ENCODE measurements at regions not wholly inside any gene's neighbourhood (a gene's known extent, or its start where the extent isn't known, plus 50 kb on each side); places are given as distances from the start of the nearest gene placed in this dataset.

DNA sequence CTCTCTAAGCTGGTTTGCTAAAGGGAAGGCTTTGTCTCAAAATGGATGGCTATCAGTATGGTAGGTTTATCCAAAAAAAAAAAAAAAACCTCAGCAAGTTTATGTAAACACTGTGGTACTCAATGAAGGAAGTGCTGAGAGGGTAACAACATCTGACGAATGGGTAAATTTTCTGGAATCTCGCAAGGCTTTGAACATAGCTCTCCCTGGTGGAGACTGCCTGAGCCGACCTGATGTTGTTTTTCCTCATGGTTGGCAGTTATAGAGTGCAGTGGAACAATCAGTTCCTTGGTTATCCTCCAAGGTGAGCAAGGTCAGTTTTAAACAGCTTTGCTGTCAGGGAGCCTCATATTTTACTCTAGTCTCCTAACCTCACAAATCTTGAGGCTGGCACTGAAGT is 94.6 kb downstream of the ZPLD1 start:
- no peak overlapping the region for H3K4me3 ChIP-seq (ENCODE audit: low read length)
- peak; percentile 68 for TF ChIP-seq CTCF (IDR thresholded peaks at IDR 0.05; ENCODE audit: insufficient read depth, low read depth, low read length, missing control alignments)
- peak; percentile 61 for DNase-seq (ENCODE audit: low read depth)

- H3K4me3 ChIP-seq (ENCODE audit: low read length), result no peak overlapping the region
- no peak for TF ChIP-seq CTCF (IDR thresholded peaks at IDR 0.05; ENCODE audit: insufficient read depth, low read depth, low read length, missing control alignments)
- DNase-seq (ENCODE audit: low read depth), result peak; percentile 86
Measured at GRCh38 chr3:102530415-102531181, 95.8 kb downstream of the ZPLD1 start.

- peak; percentile 50 for DNase-seq (ENCODE audit: low read depth)
- H3K4me3 ChIP-seq (ENCODE audit: low read length), result no peak overlapping the region
- TF ChIP-seq CTCF (IDR thresholded peaks at IDR 0.05; ENCODE audit: insufficient read depth, low read depth, low read length, missing control alignments), result no peak
Measured at GRCh38 chr3:102531686-102532085, 96.9 kb downstream of the ZPLD1 start.

GRCh38 chr3:102532901-102533300 is 98.1 kb downstream of the ZPLD1 start:
- H3K4me3 ChIP-seq (ENCODE audit: low read length), result no peak overlapping the region
- no peak for TF ChIP-seq CTCF (IDR thresholded peaks at IDR 0.05; ENCODE audit: insufficient read depth, low read depth, low read length, missing control alignments)
- no peak for DNase-seq (ENCODE audit: low read depth)

DNA sequence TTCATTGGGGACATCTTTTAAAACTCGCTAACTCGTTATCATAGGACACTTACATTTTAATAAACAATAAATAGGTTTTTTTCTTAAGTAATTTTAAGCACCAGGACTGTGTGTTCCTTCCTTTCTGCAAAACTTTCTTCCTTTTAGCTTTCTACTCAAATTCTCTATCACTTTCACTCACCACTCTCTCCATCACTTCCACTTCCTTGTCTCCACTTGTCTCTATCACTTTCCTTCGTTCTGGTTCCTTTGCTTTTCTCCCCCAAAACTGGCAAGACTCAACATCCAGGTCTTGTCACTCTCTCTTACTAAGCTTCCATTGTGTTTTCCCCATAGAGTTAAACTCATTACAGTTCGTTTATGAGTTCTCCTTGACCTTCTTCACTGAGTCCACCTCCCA is 99.0 kb downstream of the ZPLD1 start:
- no peak for DNase-seq (ENCODE audit: low read depth)
- H3K4me3 ChIP-seq (ENCODE audit: low read length), result no peak overlapping the region
- no peak for TF ChIP-seq CTCF (IDR thresholded peaks at IDR 0.05; ENCODE audit: insufficient read depth, low read depth, low read length, missing control alignments)

DNA sequence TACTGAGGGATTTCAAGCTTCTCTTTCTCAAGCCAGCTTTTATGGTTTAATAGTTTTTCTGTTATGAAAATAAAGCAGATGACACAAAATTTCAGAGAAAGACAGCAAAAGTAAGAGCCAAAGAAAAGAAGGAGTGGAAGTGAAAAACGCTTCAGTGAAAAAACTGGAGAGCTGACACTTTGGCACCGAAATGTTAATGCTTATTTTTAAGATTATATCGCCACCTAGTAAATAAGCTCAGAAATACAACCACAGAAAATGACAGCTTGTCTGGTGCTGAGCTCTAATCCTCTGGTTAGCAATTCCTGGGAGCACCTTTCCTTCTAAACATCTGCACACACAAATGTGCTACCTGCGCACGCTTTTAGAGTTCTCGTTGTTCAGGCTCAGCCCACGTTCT is 101.6 kb downstream of the ZPLD1 start:
- peak; percentile 49 for TF ChIP-seq CTCF (IDR thresholded peaks at IDR 0.05; ENCODE audit: insufficient read depth, low read depth, low read length, missing control alignments)
- DNase-seq (ENCODE audit: low read depth), result peak; percentile 58
- H3K4me3 ChIP-seq (ENCODE audit: low read length), result no peak overlapping the region

DNA sequence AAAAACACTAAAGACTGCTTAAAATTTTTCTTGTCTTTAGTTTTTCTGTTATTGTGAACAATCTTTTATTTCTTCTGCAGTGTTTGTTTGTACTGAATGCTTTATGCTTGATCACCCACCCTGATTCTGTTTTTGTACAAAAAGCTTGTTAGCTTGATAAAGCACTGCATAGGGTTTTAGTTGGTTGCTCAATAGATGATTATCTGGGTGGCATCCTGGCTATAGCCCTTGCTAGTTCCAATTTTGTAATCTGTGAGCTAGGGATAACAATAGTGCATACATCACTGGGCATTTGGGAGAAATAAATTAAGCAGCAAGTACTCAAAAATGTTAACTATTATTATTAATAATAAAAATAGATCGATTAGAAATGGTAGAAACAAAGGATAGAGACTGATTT is 102.3 kb downstream of the ZPLD1 start:
- no peak for DNase-seq (ENCODE audit: low read depth)

More for the DNA sequence above, 102.3 kb downstream of the ZPLD1 start:
- no peak for TF ChIP-seq CTCF (IDR thresholded peaks at IDR 0.05; ENCODE audit: insufficient read depth, low read depth, low read length, missing control alignments)
- H3K4me3 ChIP-seq (ENCODE audit: low read length), result no peak overlapping the region
